ENCODE measurements at regions not wholly inside any gene's neighbourhood (a gene's known extent, or its start where the extent isn't known, plus 50 kb on each side); places are given as distances from the start of the nearest gene placed in this dataset.

DNA sequence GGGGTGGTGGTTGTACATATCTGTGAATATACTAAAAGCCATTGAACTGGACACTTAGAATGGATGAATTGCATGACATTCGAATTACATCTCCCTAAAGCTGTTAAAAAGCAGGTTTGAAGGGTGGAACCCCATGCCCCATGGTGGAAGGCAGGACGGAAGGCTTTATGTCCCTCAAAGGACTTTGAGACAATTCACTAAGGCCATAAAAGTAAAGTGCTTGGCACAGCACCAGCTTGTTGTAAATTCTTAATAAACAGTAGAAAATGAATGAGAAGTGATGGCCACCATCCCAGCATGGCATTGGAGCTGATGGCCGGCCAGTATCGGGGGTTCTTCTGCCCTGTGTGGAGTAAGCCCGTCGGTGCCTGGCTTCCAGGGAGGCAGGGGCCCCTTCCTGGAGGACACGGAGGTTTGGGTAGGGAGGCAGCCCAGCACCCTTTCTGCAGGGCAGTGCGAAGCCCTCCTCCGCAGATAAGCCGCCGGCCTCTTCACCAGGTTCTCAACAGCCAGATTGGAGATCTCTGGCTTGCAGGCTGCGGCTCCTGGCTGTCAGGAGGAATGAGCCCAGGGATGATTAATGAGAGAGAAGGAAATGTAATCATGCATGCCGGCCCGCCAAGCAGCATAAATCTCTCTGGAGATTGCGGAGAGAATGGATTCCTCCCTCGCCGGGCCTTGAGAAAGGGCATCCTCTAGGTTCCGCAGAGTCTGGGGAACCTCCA is 346.9 kb downstream of the FOXL1 start:
- Histone ChIP-seq H4K20me1 (ENCODE audit: insufficient read depth, low read length) (no peaks in the 10 kb centered on the region), H3K4me3 (ENCODE audit: low read depth in 1 of 2, low read length in 2 of 2) (no peak overlapping the region), H3K4me2 (ENCODE audit: insufficient read depth, low read length) (no peak overlapping the region), H3K79me2 (ENCODE audit: insufficient read depth, low read length) (no peaks in the 10 kb centered on the region), H3K4me1 (ENCODE audit: insufficient read depth, low read length) (no peaks in the 10 kb centered on the region), H3K27me3 (ENCODE audit: insufficient read depth, low read length, poor library complexity) (peaks cover 14% of the 10 kb centered on the region), H3K27ac (ENCODE audit: low read length) (no peak overlapping the region), H3K9me3 (ENCODE audit: insufficient read depth, low read length, severe bottlenecking) (no peaks in the 10 kb centered on the region), H3K9ac (ENCODE audit: low read depth, low read length) (no peak overlapping the region), H2AFZ (ENCODE audit: low read depth, low read length) (no peak overlapping the region), H3K36me3 (ENCODE audit: insufficient read depth, low read length) (no peaks in the 10 kb centered on the region)
- DNase-seq (no peak), ATAC-seq (ENCODE audit: insufficient read depth, low read depth) (no peak)
- TF ChIP-seq, protein P1, sequence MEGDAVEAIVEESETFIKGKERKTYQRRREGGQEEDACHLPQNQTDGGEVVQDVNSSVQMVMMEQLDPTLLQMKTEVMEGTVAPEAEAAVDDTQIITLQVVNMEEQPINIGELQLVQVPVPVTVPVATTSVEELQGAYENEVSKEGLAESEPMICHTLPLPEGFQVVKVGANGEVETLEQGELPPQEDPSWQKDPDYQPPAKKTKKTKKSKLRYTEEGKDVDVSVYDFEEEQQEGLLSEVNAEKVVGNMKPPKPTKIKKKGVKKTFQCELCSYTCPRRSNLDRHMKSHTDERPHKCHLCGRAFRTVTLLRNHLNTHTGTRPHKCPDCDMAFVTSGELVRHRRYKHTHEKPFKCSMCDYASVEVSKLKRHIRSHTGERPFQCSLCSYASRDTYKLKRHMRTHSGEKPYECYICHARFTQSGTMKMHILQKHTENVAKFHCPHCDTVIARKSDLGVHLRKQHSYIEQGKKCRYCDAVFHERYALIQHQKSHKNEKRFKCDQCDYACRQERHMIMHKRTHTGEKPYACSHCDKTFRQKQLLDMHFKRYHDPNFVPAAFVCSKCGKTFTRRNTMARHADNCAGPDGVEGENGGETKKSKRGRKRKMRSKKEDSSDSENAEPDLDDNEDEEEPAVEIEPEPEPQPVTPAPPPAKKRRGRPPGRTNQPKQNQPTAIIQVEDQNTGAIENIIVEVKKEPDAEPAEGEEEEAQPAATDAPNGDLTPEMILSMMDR (IDR thresholded peaks at IDR 0.05; ENCODE audit: borderline replicate concordance, extremely low read depth, low read length, poor library complexity, severe bottlenecking): no peak
- no peak for TF ChIP-seq EZH2 (IDR thresholded peaks at IDR 0.05; ENCODE audit: borderline replicate concordance, low read depth, low read length, severe bottlenecking)

DNA sequence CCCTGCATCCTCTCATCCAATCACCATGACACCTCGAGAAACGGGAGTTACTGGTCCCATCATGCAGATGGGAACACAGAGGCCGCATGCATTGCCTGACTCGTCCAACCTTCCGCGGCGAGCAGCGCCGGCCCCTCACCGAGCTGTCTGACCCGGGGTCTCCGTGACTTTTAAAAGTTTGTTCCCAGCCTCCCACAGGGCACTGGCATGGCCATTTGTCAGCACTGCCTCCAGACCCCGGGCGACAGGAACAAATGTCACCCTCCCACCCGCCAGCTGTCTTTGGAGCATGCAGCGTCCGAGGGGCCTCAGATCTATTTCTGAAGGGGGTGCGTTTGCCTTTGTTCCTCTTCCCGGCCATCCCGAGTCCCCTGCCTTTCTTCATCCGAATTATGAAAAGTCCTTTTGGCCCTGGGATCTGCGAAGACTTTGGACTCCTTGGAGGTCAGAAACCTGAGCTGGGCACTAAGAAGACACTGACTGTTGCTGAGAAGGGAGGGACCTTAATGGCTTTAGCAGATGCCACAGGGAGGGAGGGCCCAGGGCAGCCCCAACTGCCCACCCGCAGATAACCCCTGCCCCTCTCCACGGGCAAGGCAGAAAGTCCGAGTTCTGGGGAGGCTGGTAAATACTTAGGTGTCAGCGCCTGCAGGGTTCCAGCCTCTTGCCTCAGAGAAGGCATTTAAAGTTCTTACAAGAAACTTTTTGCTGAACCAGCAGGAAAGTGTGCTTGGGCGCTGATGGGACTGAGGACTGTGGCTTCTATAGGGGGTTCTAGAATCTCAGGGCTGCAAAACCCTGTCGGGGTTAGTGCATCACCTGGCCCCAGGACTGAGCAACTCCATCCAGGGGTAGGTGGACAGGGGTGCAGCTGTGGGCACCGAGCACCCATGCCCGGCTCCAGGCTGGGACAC is 348.1 kb downstream of the FOXL1 start:
- H4K20me1 ChIP-seq (ENCODE audit: insufficient read depth, low read length): no peaks in the 10 kb centered on the region
- no peak overlapping the region for H3K4me2 ChIP-seq (ENCODE audit: insufficient read depth, low read length)
- no peaks in the 10 kb centered on the region for H3K4me1 ChIP-seq (ENCODE audit: insufficient read depth, low read length)
- no peak overlapping the region for H3K27ac ChIP-seq (ENCODE audit: low read length)
- no peaks in the 10 kb centered on the region for H3K79me2 ChIP-seq (ENCODE audit: insufficient read depth, low read length)
- ATAC-seq (ENCODE audit: insufficient read depth, low read depth) (no peak), DNase-seq (no peak)
- H3K9ac ChIP-seq (ENCODE audit: low read depth, low read length): no peak overlapping the region
- H2AFZ ChIP-seq (ENCODE audit: low read depth, low read length): no peak overlapping the region
- H3K9me3 ChIP-seq (ENCODE audit: insufficient read depth, low read length, severe bottlenecking): no peaks in the 10 kb centered on the region
- peaks cover 14% of the 10 kb centered on the region for H3K27me3 ChIP-seq (ENCODE audit: insufficient read depth, low read length, poor library complexity)
- no peak overlapping the region for H3K4me3 ChIP-seq (ENCODE audit: low read depth in 1 of 2, low read length in 2 of 2)
- TF ChIP-seq, protein P1 (IDR thresholded peaks at IDR 0.05; ENCODE audit: borderline replicate concordance, extremely low read depth, low read length, poor library complexity, severe bottlenecking): no peak
- no peak for TF ChIP-seq EZH2 (IDR thresholded peaks at IDR 0.05; ENCODE audit: borderline replicate concordance, low read depth, low read length, severe bottlenecking)
- H3K36me3 ChIP-seq (ENCODE audit: insufficient read depth, low read length): no peaks in the 10 kb centered on the region

DNA sequence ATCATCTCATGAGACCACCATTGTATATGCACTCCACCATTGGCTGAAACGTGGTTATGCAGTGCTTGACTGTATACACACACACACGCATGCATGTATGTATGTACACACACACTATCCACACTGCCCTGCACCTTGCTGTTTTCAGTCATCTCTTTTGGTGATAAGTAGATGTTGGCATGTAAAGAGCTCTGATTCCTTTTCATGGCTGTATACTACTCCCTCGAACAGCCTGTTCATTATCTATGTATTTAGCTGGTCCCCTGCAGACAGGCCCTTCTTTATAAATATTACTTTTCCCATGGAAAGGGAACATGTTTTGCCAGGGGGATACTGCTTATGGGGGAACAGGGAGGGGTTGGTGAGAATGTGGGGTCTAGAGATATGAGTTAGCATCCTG is 349.4 kb downstream of the FOXL1 start:
- H3K79me2 ChIP-seq (ENCODE audit: insufficient read depth, low read length): no peaks in the 10 kb centered on the region
- ATAC-seq (ENCODE audit: insufficient read depth, low read depth): no peak
- H3K9ac ChIP-seq (ENCODE audit: low read depth, low read length): no peak overlapping the region
- no peak overlapping the region for H3K4me3 ChIP-seq (ENCODE audit: low read depth in 1 of 2, low read length in 2 of 2)
- H3K4me1 ChIP-seq (ENCODE audit: insufficient read depth, low read length): no peaks in the 10 kb centered on the region
- H3K9me3 ChIP-seq (ENCODE audit: insufficient read depth, low read length, severe bottlenecking): no peaks in the 10 kb centered on the region
- no peak overlapping the region for H2AFZ ChIP-seq (ENCODE audit: low read depth, low read length)
- TF ChIP-seq, protein P1 (IDR thresholded peaks at IDR 0.05; ENCODE audit: borderline replicate concordance, extremely low read depth, low read length, poor library complexity, severe bottlenecking): no peak
- no peak for TF ChIP-seq EZH2 (IDR thresholded peaks at IDR 0.05; ENCODE audit: borderline replicate concordance, low read depth, low read length, severe bottlenecking)
- H3K36me3 ChIP-seq (ENCODE audit: insufficient read depth, low read length): no peaks in the 10 kb centered on the region
- no peak overlapping the region for H3K27ac ChIP-seq (ENCODE audit: low read length)
- H4K20me1 ChIP-seq (ENCODE audit: insufficient read depth, low read length): no peaks in the 10 kb centered on the region
- no peak for DNase-seq
- peaks cover 16% of the 10 kb centered on the region for H3K27me3 ChIP-seq (ENCODE audit: insufficient read depth, low read length, poor library complexity)
- H3K4me2 ChIP-seq (ENCODE audit: insufficient read depth, low read length): no peak overlapping the region
